ENCODE measurements at regions not wholly inside any gene's neighbourhood (a gene's known extent, or its start where the extent isn't known, plus 50 kb on each side); places are given as distances from the start of the nearest gene placed in this dataset.

- no peaks in the 10 kb centered on the region for H3K4me1 ChIP-seq (ENCODE audit: control insufficient read depth, insufficient read depth, low read depth, low read length)
- H3K79me1 ChIP-seq (replicated peaks; ENCODE audit: low read length, poor library complexity, severe bottlenecking): no peaks in the 10 kb centered on the region
- H3K23ac ChIP-seq (ENCODE audit: low read length in 2 of 2): no peak overlapping the region
- H3K4me3 ChIP-seq (ENCODE audit: insufficient read depth in 1 of 2, low read depth in 1 of 2, low read length in 2 of 2): no peak overlapping the region
- H3K27ac ChIP-seq (ENCODE audit: low read length, poor library complexity, severe bottlenecking): no peak overlapping the region
- H3K18ac ChIP-seq (ENCODE audit: low read depth in 1 of 2, low read length in 2 of 2): no peak overlapping the region
- H3K36me3 ChIP-seq (ENCODE audit: control insufficient read depth in 1 of 2, insufficient read depth in 2 of 2, low read depth in 1 of 2, low read length in 2 of 2): no peaks in the 10 kb centered on the region
- no peak overlapping the region for H3K9ac ChIP-seq (ENCODE audit: low read length)
- no peak overlapping the region for H2BK12ac ChIP-seq (ENCODE audit: low read length in 2 of 2)
- H3K4ac ChIP-seq (ENCODE audit: low read depth in 1 of 2, low read length in 2 of 2): no peak overlapping the region
- H2AK5ac ChIP-seq (ENCODE audit: low read length, severe bottlenecking): no peak overlapping the region
- H2AFZ ChIP-seq (ENCODE audit: low read depth, low read length): no peak overlapping the region
- no peak overlapping the region for H4K91ac ChIP-seq (ENCODE audit: low read length)
- no peaks in the 10 kb centered on the region for H3K27me3 ChIP-seq (ENCODE audit: control insufficient read depth in 1 of 2, insufficient read depth in 1 of 2, low read length in 2 of 2)
- no peak overlapping the region for H2BK120ac ChIP-seq (ENCODE audit: low read depth, low read length)
- no peak overlapping the region for H2BK5ac ChIP-seq (ENCODE audit: low read depth, low read length, poor library complexity, severe bottlenecking)
- no peaks in the 10 kb centered on the region for H3K9me3 ChIP-seq (ENCODE audit: control insufficient read depth, low read length)
- peak; percentile 33 for DNase-seq
- H4K8ac ChIP-seq (ENCODE audit: low read length): no peak overlapping the region
- H3K4me2 ChIP-seq (ENCODE audit: low read length, poor library complexity, severe bottlenecking): no peak overlapping the region
- 70% methylated on average over 3 of the region's 4 CpGs for WGBS
- H2BK15ac ChIP-seq (ENCODE audit: low read depth, poor library complexity, severe bottlenecking): no peak overlapping the region
- no peak overlapping the region for H3K14ac ChIP-seq (ENCODE audit: low read length in 2 of 2)
These were observed 1393.3 kb downstream of the ARAP2 start for GRCh38 chr4:34850968-34851367.

GRCh38 chr4:34851411-34851810 lies 1392.9 kb downstream of the ARAP2 start:
- H2BK120ac ChIP-seq (ENCODE audit: low read depth, low read length): no peak overlapping the region
- H4K8ac ChIP-seq (ENCODE audit: low read length): no peak overlapping the region
- H3K4ac ChIP-seq (ENCODE audit: low read depth in 1 of 2, low read length in 2 of 2): no peak overlapping the region
- H2AFZ ChIP-seq (ENCODE audit: low read depth, low read length): no peak overlapping the region
- no peaks in the 10 kb centered on the region for H3K79me1 ChIP-seq (replicated peaks; ENCODE audit: low read length, poor library complexity, severe bottlenecking)
- no peaks in the 10 kb centered on the region for H3K36me3 ChIP-seq (ENCODE audit: control insufficient read depth in 1 of 2, insufficient read depth in 2 of 2, low read depth in 1 of 2, low read length in 2 of 2)
- H2BK5ac ChIP-seq (ENCODE audit: low read depth, low read length, poor library complexity, severe bottlenecking): no peak overlapping the region
- no peak overlapping the region for H3K18ac ChIP-seq (ENCODE audit: low read depth in 1 of 2, low read length in 2 of 2)
- WGBS: 75% methylated on average over 2 of the region's 2 CpGs
- H3K23ac ChIP-seq (ENCODE audit: low read length in 2 of 2): no peak overlapping the region
- no peak overlapping the region for H3K4me2 ChIP-seq (ENCODE audit: low read length, poor library complexity, severe bottlenecking)
- H2AK5ac ChIP-seq (ENCODE audit: low read length, severe bottlenecking): no peak overlapping the region
- H3K4me3 ChIP-seq (ENCODE audit: insufficient read depth in 1 of 2, low read depth in 1 of 2, low read length in 2 of 2): no peak overlapping the region
- H3K14ac ChIP-seq (ENCODE audit: low read length in 2 of 2): no peak overlapping the region
- no peak overlapping the region for H2BK15ac ChIP-seq (ENCODE audit: low read depth, poor library complexity, severe bottlenecking)
- H3K9ac ChIP-seq (ENCODE audit: low read length): no peak overlapping the region
- no peak overlapping the region for H4K91ac ChIP-seq (ENCODE audit: low read length)
- no peaks in the 10 kb centered on the region for H3K9me3 ChIP-seq (ENCODE audit: control insufficient read depth, low read length)
- H3K27me3 ChIP-seq (ENCODE audit: control insufficient read depth in 1 of 2, insufficient read depth in 1 of 2, low read length in 2 of 2): no peaks in the 10 kb centered on the region
- H3K4me1 ChIP-seq (ENCODE audit: control insufficient read depth, insufficient read depth, low read depth, low read length): no peaks in the 10 kb centered on the region
- H2BK12ac ChIP-seq (ENCODE audit: low read length in 2 of 2): no peak overlapping the region
- DNase-seq: no peak
- H3K27ac ChIP-seq (ENCODE audit: low read length, poor library complexity, severe bottlenecking): no peak overlapping the region

GRCh38 chr4:34854451-34854850 lies 1389.9 kb downstream of the ARAP2 start:
- Histone ChIP-seq H3K79me1 (replicated peaks; ENCODE audit: low read length, poor library complexity, severe bottlenecking) (no peaks in the 10 kb centered on the region), H3K4me2 (ENCODE audit: low read length, poor library complexity, severe bottlenecking) (no peak overlapping the region), H3K9ac (ENCODE audit: low read length) (no peak overlapping the region), H3K14ac (ENCODE audit: low read length in 2 of 2) (no peak overlapping the region), H3K4ac (ENCODE audit: low read depth in 1 of 2, low read length in 2 of 2) (no peak overlapping the region), H3K27ac (ENCODE audit: low read length, poor library complexity, severe bottlenecking) (no peak overlapping the region), H3K23ac (ENCODE audit: low read length in 2 of 2) (no peak overlapping the region), H2BK15ac (ENCODE audit: low read depth, poor library complexity, severe bottlenecking) (no peak overlapping the region), H3K4me1 (ENCODE audit: control insufficient read depth, insufficient read depth, low read depth, low read length) (no peaks in the 10 kb centered on the region), H2AK5ac (ENCODE audit: low read length, severe bottlenecking) (no peak overlapping the region), H2BK5ac (ENCODE audit: low read depth, low read length, poor library complexity, severe bottlenecking) (no peak overlapping the region), H3K18ac (ENCODE audit: low read depth in 1 of 2, low read length in 2 of 2) (no peak overlapping the region), H4K8ac (ENCODE audit: low read length) (no peak overlapping the region), H4K91ac (ENCODE audit: low read length) (no peak overlapping the region), H2AFZ (ENCODE audit: low read depth, low read length) (no peak overlapping the region), H3K4me3 (ENCODE audit: insufficient read depth in 1 of 2, low read depth in 1 of 2, low read length in 2 of 2) (no peak overlapping the region), H2BK120ac (ENCODE audit: low read depth, low read length) (no peak overlapping the region), H3K36me3 (ENCODE audit: control insufficient read depth in 1 of 2, insufficient read depth in 2 of 2, low read depth in 1 of 2, low read length in 2 of 2) (no peaks in the 10 kb centered on the region), H2BK12ac (ENCODE audit: low read length in 2 of 2) (no peak overlapping the region), H3K9me3 (ENCODE audit: control insufficient read depth, low read length) (no peaks in the 10 kb centered on the region), H3K27me3 (ENCODE audit: control insufficient read depth in 1 of 2, insufficient read depth in 1 of 2, low read length in 2 of 2) (no peaks in the 10 kb centered on the region)
- 45% methylated on average over 1 of the region's 1 CpG for WGBS
- DNase-seq: no peak

- H2AFZ ChIP-seq (ENCODE audit: low read depth, low read length): no peak overlapping the region
- no peaks in the 10 kb centered on the region for H3K79me1 ChIP-seq (replicated peaks; ENCODE audit: low read length, poor library complexity, severe bottlenecking)
- DNase-seq: peak; percentile 9
- H3K36me3 ChIP-seq (ENCODE audit: control insufficient read depth in 1 of 2, insufficient read depth in 2 of 2, low read depth in 1 of 2, low read length in 2 of 2): no peaks in the 10 kb centered on the region
- no CpG with 5 or more reads among the region's 4 CpGs for WGBS
- H2BK120ac ChIP-seq (ENCODE audit: low read depth, low read length): no peak overlapping the region
- H4K8ac ChIP-seq (ENCODE audit: low read length): no peak overlapping the region
- H3K9ac ChIP-seq (ENCODE audit: low read length): no peak overlapping the region
- H3K23ac ChIP-seq (ENCODE audit: low read length in 2 of 2): no peak overlapping the region
- no peak overlapping the region for H2BK15ac ChIP-seq (ENCODE audit: low read depth, poor library complexity, severe bottlenecking)
- no peaks in the 10 kb centered on the region for H3K27me3 ChIP-seq (ENCODE audit: control insufficient read depth in 1 of 2, insufficient read depth in 1 of 2, low read length in 2 of 2)
- H3K27ac ChIP-seq (ENCODE audit: low read length, poor library complexity, severe bottlenecking): no peak overlapping the region
- no peaks in the 10 kb centered on the region for H3K4me1 ChIP-seq (ENCODE audit: control insufficient read depth, insufficient read depth, low read depth, low read length)
- H3K18ac ChIP-seq (ENCODE audit: low read depth in 1 of 2, low read length in 2 of 2): no peak overlapping the region
- no peak overlapping the region for H2BK5ac ChIP-seq (ENCODE audit: low read depth, low read length, poor library complexity, severe bottlenecking)
- no peak overlapping the region for H2BK12ac ChIP-seq (ENCODE audit: low read length in 2 of 2)
- H3K9me3 ChIP-seq (ENCODE audit: control insufficient read depth, low read length): no peaks in the 10 kb centered on the region
- H3K4ac ChIP-seq (ENCODE audit: low read depth in 1 of 2, low read length in 2 of 2): no peak overlapping the region
- H2AK5ac ChIP-seq (ENCODE audit: low read length, severe bottlenecking): no peak overlapping the region
- no peak overlapping the region for H4K91ac ChIP-seq (ENCODE audit: low read length)
- no peak overlapping the region for H3K4me2 ChIP-seq (ENCODE audit: low read length, poor library complexity, severe bottlenecking)
- no peak overlapping the region for H3K4me3 ChIP-seq (ENCODE audit: insufficient read depth in 1 of 2, low read depth in 1 of 2, low read length in 2 of 2)
- no peak overlapping the region for H3K14ac ChIP-seq (ENCODE audit: low read length in 2 of 2)
These were observed 1382.6 kb downstream of the ARAP2 start for GRCh38 chr4:34861666-34862065.
